Lung (tissue), 11 donors: ENCODE measurements at regions not wholly inside any gene's neighbourhood (a gene's known extent, or its start where the extent isn't known, plus 50 kb on each side); places are given as distances from the start of the nearest gene placed in this dataset.

Experiments used
- ATAC-seq: fragments of 200-7000 bp; cut with Tn5 transposase; one replicate; pipeline ENCODE4 v1.9.1; 2020; ENCODE audit warnings: moderate number of reproducible peaks; ENCODE audit not compliant: insufficient read depth, low FRiP score
- DNase-seq, 3 donors: peaks; one replicate each; pipeline ENCODE4 v3.0.0-alpha.2; 2013 to 2017
- H3K27ac ChIP-seq, 2 donors: one replicate each; pipeline ENCODE4 v1.5.1; 2013; ENCODE audit warnings: mild to moderate bottlenecking in 2 of 2, moderate library complexity in 2 of 2, control low read depth in 1 of 2, inconsistent platforms in 1 of 2, low read depth in 1 of 2, low read length in 1 of 2
- H3K27me3 ChIP-seq, 3 donors: one replicate each; pipeline ENCODE4 v1.5.1; 2013; ENCODE audit warnings: low read length in 2 of 3; ENCODE audit not compliant: control insufficient read depth in 3 of 3, insufficient read depth in 3 of 3
- H3K36me3 ChIP-seq, 4 donors: one replicate each; pipeline ENCODE4 v1.5.1; 2013; ENCODE audit warnings: low read length in 4 of 4, mild to moderate bottlenecking in 1 of 4, moderate library complexity in 1 of 4; ENCODE audit not compliant: control insufficient read depth in 4 of 4, insufficient read depth in 4 of 4
- H3K4me1 ChIP-seq, 5 donors: one replicate each; pipeline ENCODE4 v1.5.1; 2013; ENCODE audit warnings: low read length in 5 of 5, mild to moderate bottlenecking in 2 of 5, moderate library complexity in 1 of 5; ENCODE audit not compliant: control insufficient read depth in 5 of 5, insufficient read depth in 5 of 5
- H3K4me3 ChIP-seq: one replicate; pipeline ENCODE4 v1.5.1; 2013; ENCODE audit warnings: mild to moderate bottlenecking, control low read depth, moderate library complexity
- H3K9ac ChIP-seq, 2 donors: one replicate each; pipeline ENCODE4 v1.5.1; 2013; ENCODE audit warnings: low read length in 2 of 2, control low read depth in 1 of 2; ENCODE audit not compliant: insufficient read depth in 1 of 2
- H3K9me3 ChIP-seq, 4 donors: one replicate each; pipeline ENCODE4 v1.5.1; 2013; ENCODE audit warnings: low read length in 3 of 4, mild to moderate bottlenecking in 1 of 4, moderate library complexity in 1 of 4; ENCODE audit not compliant: control insufficient read depth in 4 of 4, insufficient read depth in 3 of 4
- CTCF ChIP-seq: IDR thresholded peaks from 2 replicates; pipeline ENCODE4 v1.5.1; 2012; ENCODE audit warnings: mild to moderate bottlenecking; ENCODE audit errors: control extremely low read depth, extremely low read depth
- WGBS, 2 donors: extraction: QIAGEN DNeasy Blood & Tissue Kit; methylation state at CpG; one replicate each; pipeline ENCODE4 v1.1.7; 2013; 5-methylcytosine and 5-hydroxymethylcytosine counted together
- donor health status: control.
- donor health status: control.
- donor health status: Bipolar disorder and iron deficiency.
- donor health status: healthy.
- donor health status: DM: yes; HTN: yes; CAD: no.

GRCh38 chr5:92800365-92800764 is 780.7 kb downstream of the NR2F1-AS1 start:
- ATAC-seq = no peak
- peak in 2 of 3 donors; percentile 33 to 92 for DNase-seq
- TF ChIP-seq CTCF = no peak

DNA sequence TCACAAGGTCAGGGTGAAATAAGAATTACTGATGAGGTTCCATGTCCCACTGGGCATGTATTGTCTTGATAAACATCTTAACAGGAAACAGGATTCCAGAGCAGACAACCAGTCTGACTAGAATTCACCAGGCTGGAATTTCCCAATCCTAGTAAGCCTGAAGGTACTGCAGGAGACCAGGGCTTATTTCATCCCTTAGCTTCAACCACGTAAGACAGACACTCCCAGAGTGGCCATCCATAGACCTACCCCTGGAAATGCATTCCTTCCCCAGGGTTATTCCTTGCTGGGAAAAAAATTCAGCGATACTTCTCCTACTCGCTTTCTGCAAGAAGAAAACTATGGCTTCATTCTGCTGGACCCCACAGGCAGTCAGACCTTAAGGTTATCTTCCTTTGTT is 785.4 kb downstream of the NR2F1-AS1 start:
- DNase-seq (no peak), ATAC-seq (no peak)
- no peaks in the 10 kb centered on the region for H3K36me3 ChIP-seq
- peaks cover 0 to 7% (median 3%) of the 10 kb centered on the region in 4 donors for H3K9me3 ChIP-seq
- no peak for TF ChIP-seq CTCF
- 94 to 95% methylated on average over 3 of the region's 3 CpGs for WGBS, 2 donors
- peaks cover 0 to 7% (median 0%) of the 10 kb centered on the region in 5 donors for H3K4me1 ChIP-seq
- H3K27ac ChIP-seq = no peak overlapping the region
- no peak overlapping the region for H3K4me3 ChIP-seq
- H3K9ac ChIP-seq = no peak overlapping the region
- H3K27me3 ChIP-seq = no peaks in the 10 kb centered on the region

More at GRCh38 chr5:92800365-92800764, 780.7 kb downstream of the NR2F1-AS1 start:
- no peak overlapping the region for H3K27ac ChIP-seq
- H3K4me3 ChIP-seq = no peak overlapping the region
- H3K4me1 ChIP-seq = peaks cover 0 to 25% (median 0%) of the 10 kb centered on the region in 5 donors
- H3K27me3 ChIP-seq = no peaks in the 10 kb centered on the region
- no peaks in the 10 kb centered on the region for H3K36me3 ChIP-seq
- peaks cover 0 to 7% (median 0%) of the 10 kb centered on the region in 4 donors for H3K9me3 ChIP-seq
- no peak overlapping the region for H3K9ac ChIP-seq

- no peak for ATAC-seq
- Histone ChIP-seq H3K9me3 (no peaks in the 10 kb centered on the region), H3K27me3 (no peaks in the 10 kb centered on the region), H3K9ac (no peak overlapping the region), H3K27ac (no peak overlapping the region), H3K4me3 (no peak overlapping the region), H3K4me1 (no peaks in the 10 kb centered on the region), H3K36me3 (no peaks in the 10 kb centered on the region)
- DNase-seq = no peak
- WGBS, 2 donors = 60 to 69% methylated on average over 4 of the region's 4 CpGs
- TF ChIP-seq CTCF = no peak
Measured at GRCh38 chr5:92780057-92780456, 801.0 kb downstream of the NR2F1-AS1 start.

GRCh38 chr5:92779536-92779935 is 801.5 kb downstream of the NR2F1-AS1 start:
- no peaks in the 10 kb centered on the region for H3K4me1 ChIP-seq
- DNase-seq (no peak), ATAC-seq (no peak)
- H3K27ac ChIP-seq = no peak overlapping the region
- no peak overlapping the region for H3K9ac ChIP-seq
- no peaks in the 10 kb centered on the region for H3K9me3 ChIP-seq
- no peak overlapping the region for H3K4me3 ChIP-seq
- no peak for TF ChIP-seq CTCF
- no peaks in the 10 kb centered on the region for H3K27me3 ChIP-seq
- H3K36me3 ChIP-seq = no peaks in the 10 kb centered on the region
